CD4-positive, alpha-beta T cell treated with Interleukin-6 at 100 ng/mL for 8 hours (primary cell): ENCODE measurements at regions not wholly inside any gene's neighbourhood (a gene's known extent, or its start where the extent isn't known, plus 50 kb on each side); places are given as distances from the start of the nearest gene placed in this dataset.

Experiments
- DNase-seq: peaks from one replicate; pipeline ENCODE4 v3.0.0-alpha.2; 2020; ENCODE audit warnings: mixed read lengths, low spot score

DNA sequence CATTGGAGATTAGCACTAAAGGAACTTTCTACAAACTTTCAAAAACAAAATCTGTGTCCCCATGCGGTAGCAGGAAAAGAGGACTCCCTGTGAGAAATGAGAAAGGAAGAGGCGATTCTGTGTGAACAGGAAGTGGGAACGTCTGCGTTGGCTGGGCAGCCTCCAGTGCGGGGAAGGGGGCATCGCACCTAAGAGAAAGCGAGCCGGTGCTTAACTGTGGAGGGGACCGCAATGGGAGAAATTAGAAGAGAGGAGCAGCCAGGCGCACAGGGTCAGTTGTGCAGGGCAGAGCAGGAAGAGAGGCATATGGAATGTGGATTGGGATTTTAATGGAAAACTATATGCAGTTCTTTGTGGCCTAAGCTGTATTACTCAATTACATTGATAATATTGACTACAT lies 77.4 kb upstream of the DOCK9 start:
- no peak for DNase-seq

DNA sequence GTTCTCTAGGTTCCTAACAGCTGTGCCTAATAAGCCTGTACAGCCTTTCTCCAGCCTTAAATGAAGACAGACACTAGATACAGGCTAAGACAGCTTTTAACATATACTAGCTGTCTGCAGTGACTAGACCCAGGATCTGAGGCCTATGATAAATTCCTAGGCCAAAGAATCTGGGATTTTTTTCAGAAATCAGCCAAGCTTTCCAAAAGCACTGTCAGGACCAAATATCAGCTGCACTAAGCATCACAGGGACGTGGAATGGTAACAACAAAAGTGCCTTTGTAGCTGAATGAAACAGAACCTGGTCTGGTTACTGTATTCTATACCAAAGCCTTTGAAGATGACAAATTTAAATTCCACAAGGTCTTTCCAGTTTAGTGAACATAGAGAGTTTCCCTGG lies 77.9 kb upstream of the DOCK9 start:
- no peak for DNase-seq

DNA sequence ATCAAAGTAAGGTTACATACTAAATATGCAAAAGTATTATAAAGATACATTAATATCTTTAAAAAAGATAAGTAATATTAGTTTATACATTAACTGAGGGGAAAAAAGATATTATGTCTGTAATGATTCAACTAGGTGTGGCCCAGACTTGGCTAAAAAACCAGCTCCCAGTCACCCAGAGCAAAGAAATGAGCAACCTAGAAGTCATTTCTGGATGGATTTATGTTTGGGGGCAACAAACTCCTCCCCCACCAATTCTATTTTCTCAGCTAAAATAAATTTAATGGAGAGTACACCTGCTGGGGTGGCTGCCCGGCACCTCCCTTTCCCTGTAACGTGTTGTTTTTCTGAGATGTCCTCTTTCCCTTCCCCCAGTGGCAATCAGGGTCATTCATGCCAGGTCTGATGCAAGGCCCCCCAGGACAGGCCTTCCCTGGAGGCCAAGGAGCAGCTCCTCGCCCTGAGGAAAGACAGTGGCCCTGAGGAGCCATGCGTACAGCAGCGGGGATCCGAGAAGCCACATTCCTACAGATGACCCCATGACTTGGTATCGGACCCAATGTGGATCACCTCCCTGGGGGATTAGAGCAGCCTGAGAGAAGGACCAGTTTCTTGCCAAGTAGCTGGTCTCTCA lies 78.6 kb upstream of the DOCK9 start:
- no peak for DNase-seq

DNA sequence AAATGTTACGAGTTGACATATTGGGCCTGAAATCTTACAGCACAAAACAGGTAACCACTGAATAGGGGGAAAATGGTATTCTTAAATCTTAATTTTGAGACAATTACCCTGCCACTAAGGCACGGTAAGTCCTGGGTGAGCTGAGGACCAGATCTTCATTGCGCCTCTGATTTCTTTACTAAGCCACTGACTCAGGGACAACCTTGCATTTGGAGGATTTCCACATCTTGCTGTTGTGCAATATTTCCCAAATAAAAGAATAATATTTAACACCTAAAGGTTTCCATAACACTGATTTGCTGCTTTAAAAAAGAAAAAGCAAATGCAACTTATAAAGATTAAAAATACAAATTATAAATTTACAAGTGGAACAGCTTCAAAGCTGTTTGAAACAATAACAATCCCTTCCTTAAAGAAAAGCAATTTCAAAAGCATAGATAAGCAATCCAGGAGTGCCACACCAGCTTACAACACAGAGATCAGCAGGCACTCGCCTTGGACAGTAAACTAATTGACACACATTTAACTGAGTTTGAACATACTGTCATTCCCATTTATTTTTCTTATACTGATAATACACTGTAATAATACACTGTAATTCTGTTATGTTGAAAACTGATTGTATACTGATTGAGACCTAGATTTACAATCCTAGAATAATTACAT lies 79.6 kb upstream of the DOCK9 start:
- no peak for DNase-seq

DNA sequence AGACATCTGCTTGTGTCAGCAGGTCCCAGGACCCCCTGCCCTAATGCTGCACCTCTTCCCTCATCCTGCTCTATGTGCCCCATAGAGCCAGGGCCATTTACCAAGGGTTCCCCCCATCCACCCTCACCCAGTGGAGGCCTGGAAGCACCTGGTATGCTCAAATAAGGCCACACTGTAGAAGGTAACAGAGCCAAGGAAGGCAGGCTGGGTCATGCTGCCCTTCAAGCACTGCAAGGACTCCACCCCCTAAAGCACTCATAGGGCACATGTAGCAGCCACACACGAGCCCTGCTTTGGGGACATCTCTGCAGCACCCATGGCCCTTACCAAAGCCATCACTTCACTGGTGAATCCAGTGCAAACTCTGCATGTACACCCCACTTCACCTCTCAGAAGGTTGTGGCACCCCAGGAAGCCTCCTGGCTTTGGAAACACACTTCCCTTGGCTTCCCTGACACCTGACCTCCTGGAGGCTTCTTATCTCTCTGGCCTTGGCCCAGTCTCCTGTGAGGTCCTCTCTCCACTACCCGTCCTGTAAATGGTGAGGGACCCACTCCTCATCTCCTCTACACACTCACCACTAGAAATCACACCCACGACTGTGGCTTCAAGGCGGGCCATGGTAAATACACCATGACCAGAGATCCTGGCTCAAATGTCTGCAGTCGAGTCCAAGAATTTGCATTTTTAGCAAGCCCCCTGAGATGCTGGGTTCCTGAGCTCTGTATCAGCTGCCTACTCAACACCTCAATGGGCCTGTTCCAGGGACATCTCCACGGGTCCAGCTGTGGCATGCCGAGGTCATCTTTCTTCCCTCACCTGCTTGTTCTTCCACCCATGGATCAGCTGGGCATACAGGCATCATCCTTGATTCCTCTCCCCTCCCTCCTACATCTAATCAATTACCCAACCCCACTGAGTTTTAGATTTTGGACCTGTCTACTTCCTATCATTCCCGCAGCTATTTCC lies 80.9 kb upstream of the DOCK9 start:
- no peak for DNase-seq

DNA sequence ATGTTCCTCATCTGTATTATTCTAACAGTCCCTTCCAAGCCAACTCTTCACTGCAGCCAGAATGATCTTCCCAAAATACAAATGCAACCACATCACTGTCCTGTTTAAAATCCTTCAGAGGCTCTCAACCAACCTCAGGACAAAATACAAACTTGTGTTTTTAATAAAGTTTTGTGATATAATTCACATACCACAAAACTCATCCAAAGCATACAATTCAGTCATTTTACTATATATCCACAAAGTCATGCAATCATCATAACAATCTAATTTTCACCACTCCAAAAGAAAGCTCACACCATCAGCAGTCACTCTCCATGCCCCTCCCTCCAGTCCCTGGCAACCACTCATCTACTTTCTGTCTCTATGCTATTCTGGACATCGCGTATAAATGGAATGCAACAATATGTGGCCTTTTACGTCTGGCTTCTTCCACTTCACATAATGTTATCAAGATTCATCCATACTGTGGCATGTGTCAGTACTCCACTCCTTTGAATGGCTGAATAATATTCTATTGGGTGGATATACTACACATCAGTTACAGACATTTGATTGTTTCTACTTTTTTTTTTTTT lies 81.7 kb upstream of the DOCK9 start:
- DNase-seq = no peak

DNA sequence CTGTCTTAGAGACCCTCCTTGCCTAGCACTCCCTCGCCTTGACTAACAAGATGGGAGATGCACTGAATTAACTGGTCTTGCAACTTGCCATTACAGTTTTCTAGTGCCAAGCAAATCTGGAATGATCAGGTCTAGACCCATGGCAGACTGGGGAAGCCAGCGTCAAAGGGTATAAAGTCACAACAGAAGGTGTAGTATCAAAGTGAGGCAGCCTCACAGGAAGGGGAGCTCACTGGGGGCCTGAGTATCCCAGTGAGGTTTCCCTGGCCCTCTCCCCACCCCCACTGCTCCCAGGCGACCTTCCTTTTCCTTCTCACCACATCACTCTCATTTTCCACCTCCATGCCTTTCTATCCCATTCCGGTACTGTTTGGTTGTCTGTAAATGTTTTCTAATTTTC lies 83.5 kb upstream of the DOCK9 start:
- no peak for DNase-seq

DNA sequence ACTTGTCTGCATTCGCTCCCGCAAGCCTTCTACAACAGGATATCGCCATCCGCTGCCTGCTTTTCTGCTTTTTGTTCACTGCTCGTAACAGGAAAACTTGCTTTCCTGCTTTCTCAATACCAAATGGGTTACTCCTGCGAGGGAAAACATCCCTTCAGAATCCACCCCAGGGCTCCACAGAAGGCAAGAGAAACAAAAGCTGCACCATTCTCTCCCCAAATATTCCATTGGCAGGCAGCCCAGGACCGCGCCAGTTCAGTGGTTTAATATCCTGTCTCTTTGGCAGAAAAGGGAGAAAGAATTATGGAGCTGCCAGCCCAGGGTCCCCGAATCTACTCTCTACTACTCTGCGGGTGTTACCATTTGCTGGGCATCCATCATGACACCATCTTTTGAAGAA lies 84.7 kb upstream of the DOCK9 start:
- no peak for DNase-seq

DNA sequence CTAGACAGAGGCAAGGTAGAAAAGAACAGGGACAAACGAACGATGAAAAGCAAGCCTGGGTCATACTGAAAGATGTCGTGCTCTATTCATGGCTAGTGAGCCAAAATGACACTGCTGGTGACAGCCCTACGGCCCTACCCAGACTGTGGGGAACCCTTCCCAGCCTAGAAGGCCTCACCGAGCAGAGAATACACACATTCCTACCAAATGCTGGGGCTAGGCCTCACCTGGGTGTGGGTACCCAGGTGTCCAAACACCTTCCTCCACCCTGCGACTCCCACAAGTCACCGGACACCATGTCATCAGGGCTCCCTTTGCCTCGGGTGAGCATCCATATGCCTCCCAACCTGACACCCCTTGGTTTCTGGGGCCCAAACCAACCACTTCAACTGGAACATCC lies 85.3 kb upstream of the DOCK9 start:
- no peak for DNase-seq

DNA sequence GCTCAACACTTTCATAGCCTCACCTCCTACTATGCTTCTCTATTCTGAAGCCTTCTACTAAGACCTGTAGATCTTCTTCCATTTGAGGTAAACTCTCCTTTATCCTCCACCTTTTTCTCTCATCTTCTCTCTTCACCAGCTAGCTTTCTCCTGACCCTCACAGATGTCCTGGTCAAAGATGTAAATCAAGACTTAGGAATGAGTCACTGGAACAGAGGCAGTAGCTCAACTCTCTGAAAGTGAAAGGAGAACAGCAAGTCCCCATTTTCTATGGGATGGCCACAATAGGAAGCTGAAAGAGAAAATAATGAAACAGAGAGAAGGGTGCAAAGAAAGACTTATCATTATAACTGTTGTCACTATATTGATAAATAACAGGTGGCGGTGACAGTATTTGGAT lies 86.1 kb upstream of the DOCK9 start:
- DNase-seq = no peak

DNA sequence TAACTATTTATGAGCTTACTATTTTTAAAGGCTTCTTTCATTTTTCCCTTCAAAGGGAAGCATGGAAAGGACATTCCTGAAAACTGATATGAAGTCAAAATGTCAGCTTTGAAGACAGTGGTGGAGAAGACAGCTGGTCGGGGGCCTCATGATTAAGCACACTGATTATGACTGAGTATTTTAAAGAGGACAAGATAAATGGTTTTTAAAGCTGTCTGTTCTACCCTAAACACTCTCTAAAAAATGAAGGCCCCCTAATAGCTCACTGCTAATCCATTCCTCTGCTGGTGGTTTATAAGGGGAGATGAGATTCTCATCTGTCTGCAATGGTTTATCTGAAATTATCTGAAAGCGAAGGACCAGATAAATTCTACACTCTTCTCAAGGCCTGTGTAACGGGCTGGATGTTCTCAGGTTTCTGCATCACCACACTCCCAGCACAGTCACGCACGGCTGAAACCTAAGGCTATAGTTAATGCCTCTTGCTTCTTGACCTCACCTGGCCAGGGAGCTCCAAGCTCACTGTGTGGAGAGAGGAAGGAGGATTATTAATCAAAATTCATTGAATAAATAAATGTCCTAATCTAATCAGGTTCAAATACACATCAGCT lies 86.9 kb upstream of the DOCK9 start:
- DNase-seq = no peak

DNA sequence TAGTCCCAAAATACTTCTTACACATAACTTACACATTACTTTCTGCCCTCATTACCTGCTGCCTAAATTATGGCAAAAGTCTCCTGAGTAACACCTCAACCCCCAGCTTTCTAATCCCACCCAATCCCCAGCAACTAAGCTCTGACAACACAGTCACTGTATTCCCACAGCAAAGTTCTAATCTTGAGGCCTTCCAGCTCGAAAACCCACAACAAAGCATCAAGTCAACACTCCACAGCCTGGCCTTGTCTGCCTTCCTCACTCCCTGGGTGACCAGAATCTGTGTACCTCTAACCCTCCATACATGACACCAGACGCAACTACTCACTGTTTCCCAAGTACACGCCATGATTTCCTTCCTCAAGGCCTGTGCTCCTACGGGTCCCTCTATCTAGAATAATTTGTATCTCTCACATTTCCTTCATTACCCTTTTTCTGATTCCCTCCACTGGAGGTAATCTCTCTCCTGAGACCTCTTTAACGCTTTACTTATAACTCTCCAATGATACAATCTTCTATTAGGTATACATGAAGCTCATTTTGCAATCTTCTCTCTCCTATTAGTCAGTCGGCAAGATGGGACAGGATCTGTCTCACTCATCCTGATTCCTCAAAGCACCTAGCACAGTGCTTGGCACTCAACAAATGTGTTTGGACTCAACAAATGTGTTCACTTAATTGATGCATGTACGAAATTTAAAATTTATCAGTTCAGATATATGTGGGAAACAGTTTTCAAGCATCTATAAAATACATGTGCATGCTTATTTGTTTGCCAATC lies 87.6 kb upstream of the DOCK9 start:
- no peak for DNase-seq

DNA sequence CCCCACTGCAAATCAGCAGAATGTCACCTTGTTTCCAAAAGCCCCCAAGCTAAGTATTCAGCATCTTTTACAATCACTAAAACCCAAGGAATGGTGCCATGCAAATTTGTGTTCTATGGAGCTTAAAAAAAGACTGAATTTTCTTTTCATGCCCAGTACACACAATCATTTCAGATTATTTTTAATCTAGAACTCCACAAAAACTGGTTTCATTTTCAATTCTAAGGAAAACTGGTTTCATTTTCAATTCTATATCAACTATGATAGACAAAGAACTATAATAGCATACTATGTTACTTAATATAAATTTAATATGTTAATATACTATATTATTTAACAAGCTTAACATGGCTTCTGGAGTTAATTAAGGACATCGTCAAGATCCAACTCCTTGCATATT lies 88.4 kb upstream of the DOCK9 start:
- no peak for DNase-seq

DNA sequence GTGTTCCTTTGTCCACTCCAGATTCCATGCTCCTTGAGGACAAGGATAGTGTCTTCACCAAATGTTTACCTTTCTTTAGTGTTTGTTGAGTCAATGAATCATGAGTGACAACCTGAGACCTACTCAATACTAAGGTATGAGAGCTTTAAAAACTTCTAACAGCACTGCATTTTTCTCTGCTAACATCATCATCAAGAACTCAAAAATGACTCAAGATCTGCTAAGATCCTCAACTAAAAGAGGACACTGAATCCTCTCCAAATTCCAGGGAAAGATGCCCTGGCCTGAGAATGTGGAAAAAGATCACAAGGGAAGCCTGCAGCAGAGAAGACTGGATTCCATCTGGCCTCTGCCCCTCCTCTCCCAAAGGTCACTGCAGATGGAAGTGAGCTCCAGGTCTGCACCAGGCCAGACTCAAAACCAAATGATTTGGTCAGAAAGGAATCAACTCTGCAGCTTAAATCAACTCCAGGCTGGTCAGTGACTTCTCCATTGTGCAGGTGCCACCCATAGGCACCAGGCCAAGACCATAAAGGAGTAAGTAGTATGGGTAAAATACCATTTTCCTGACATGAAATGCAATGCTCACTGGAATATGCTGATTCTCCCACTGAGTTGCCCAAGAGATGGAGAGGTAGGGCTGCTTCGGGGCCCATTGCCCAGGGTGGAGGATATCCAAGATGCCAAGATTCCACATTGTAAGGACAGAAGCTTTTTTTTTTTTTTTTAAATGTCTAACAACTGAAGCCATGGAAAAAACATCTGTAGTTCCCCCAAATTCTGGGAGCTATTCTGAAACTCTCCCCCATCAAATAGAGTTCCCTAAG lies 89.5 kb upstream of the DOCK9 start:
- DNase-seq = no peak

DNA sequence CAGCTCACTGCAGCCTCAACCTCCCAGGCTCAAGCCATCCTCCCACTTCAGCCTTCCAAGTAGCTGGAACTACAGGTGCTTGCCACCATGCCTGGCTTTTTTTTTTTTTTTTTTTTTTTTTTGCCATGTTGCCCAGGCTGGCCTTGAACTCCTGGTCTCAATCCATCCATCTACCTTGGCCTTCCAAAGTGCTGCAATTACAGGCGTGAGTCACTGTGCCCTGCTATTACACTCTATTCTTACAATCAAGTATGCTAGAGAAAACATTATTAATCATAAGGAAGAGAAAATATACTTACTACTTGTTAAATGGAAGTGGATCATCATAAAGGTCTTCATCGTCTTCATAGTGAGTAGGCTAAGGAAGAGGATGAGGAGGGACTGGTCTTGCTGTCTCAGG lies 93.3 kb upstream of the DOCK9 start:
- DNase-seq = no peak

DNA sequence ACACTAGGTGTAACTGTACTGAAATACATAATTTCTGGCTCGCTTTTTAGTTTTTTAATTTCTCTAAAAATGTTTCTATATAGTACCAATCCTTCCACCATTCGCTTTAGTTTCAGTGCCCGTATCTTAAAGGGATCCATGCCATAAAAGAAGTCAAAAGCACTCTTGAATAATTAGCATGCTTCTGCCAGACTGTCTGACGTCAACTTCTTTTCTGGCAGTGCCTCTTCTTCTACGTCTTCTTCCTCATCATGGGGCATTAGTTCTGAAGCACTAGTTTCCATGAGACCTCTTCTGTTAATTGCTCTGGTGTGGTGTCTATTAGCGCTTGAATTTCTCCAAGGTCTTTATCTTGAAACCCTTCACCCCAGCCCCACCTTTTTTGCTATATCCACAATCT lies 93.8 kb upstream of the DOCK9 start:
- DNase-seq = no peak

DNA sequence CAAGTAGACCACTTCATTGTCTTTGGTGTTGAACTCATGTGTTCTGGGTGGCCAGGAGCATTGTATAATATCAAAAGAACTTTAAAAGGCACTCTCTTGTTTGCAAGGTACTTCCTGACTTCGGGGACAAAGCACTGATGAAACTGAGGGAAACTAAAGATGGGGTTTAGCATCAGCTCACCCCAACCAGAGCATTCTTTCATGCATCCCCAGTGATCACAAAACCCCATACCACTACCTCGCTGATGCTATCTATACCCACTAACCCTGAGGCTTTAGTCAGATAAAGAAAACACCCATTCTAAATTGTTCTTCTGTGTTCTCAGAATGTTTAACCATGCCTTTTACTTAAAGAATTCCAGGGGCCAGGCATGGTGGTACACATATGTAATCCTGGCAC lies 94.5 kb upstream of the DOCK9 start:
- DNase-seq = no peak

DNA sequence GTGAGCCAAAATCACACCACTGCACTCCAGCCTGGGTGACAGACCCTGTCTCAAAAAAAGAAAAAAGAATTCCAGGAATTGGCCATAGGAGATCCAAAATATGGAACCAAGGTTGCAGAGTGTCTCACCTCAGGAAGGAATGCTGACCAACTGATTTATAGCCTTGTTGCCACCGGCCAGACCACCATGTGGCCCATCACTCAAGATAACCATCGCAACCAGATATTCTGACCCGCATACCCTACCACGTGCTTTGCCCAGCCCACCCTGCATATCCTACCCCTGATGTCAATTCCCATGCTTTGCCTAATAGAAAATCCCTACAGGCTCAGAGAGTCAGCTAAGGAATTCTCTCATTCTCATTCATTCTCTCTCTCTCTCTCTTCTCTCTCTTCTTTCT lies 95.1 kb upstream of the DOCK9 start:
- DNase-seq = no peak

DNA sequence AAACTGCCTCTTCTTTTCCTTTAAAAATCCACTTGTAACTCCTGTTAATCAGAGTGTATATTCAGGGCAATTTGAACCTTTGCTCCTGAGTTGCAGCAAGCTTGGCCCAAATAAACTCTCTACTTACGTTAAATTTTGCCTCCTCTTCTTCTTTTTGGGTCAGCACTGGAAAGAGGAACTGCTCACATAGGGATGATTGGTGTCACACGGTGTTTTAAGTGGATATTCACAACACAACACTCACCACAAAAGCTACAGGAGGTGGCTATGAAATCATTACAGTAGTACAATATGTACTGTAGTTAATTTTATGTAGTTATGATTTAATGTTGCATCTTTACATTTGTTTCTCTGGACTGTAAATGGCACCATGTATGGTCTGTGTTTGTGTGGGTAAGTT lies 96.8 kb upstream of the DOCK9 start:
- no peak for DNase-seq
